ENCODE measurements at regions not wholly inside any gene's neighbourhood (a gene's known extent, or its start where the extent isn't known, plus 50 kb on each side); places are given as distances from the start of the nearest gene placed in this dataset.

DNA sequence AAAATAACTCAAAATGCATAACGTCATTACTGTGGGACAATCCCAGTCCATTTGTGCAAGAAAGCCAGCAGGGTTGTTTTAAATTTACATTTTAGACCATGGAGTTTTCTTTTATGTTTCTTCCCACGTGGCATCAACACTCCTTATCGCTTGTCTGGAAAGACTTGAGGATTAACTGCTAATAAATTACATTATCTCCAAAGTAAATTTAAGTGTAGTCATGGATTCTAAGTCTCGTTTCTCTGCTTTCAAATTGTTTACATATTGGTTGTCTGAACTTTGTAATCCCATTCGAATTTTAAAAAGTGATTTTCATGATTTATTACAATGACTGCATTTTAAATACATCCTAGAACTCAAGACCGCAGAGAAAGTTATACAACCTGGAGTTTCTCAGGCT is 119.3 kb upstream of the ADAMTS5 start:
- no peak overlapping the region for H3K27ac ChIP-seq
- intact Hi-C loops (cut with DNase I) = no loop called here
- 54 to 63% (median 60%) methylated on average over 6 of the region's 6 CpGs for WGBS, 3 donors
- no peaks in the 10 kb centered on the region for H3K4me1 ChIP-seq (ENCODE audit: insufficient read depth)
- no peaks in the 10 kb centered on the region for H3K9me3 ChIP-seq
- TF ChIP-seq EP300 (IDR thresholded peaks at IDR 0.05) = no peak
- TF ChIP-seq POLR2A (IDR thresholded peaks at IDR 0.05) = no peak
- TF ChIP-seq CTCF (IDR thresholded peaks at IDR 0.05) = no peak
- no peaks in the 10 kb centered on the region for H3K36me3 ChIP-seq
- DNase-seq = no peak
- H3K27me3 ChIP-seq = no peaks in the 10 kb centered on the region
- no peak overlapping the region for H3K4me3 ChIP-seq

DNA sequence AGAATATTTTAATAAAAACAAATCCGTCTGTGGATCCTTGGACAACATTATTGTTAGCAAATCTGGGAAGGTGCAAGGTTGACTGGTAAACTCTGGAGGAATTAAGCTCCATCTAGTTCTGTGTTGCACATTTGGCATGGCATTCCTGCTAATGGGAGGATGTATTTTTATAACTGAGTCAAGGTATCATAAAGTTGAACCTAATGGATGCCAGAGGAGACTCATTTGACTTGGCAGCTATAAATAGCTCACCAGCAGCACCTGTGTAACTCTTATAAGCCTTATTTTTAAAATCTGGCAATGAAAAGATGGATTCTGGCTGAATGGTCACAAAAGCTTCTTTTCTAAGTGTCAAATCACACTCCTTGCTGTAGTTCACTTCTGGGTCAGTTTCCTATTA is 118.5 kb upstream of the ADAMTS5 start:
- intact Hi-C loops (cut with DNase I) = no loop called here
- Histone ChIP-seq H3K27ac (no peak overlapping the region), H3K4me3 (no peak overlapping the region), H3K9me3 (no peaks in the 10 kb centered on the region), H3K36me3 (no peaks in the 10 kb centered on the region), H3K27me3 (no peaks in the 10 kb centered on the region), H3K4me1 (ENCODE audit: insufficient read depth) (no peaks in the 10 kb centered on the region)
- no peak for TF ChIP-seq CTCF (IDR thresholded peaks at IDR 0.05)
- no peak for TF ChIP-seq EP300 (IDR thresholded peaks at IDR 0.05)
- TF ChIP-seq POLR2A (IDR thresholded peaks at IDR 0.05) = no peak
- no peak for DNase-seq
- 84 to 92% (median 86%) methylated on average over 1 of the region's 1 CpG for WGBS, 3 donors

- intact Hi-C loops (cut with DNase I) = no loop called here
- TF ChIP-seq EP300 (IDR thresholded peaks at IDR 0.05) (no peak), CTCF (IDR thresholded peaks at IDR 0.05) (no peak), POLR2A (IDR thresholded peaks at IDR 0.05) (no peak)
These were observed 116.3 kb upstream of the ADAMTS5 start for GRCh38 chr21:27083144-27083543.

GRCh38 chr21:27082431-27083010 is 115.6 kb upstream of the ADAMTS5 start:
- intact Hi-C loops (cut with DNase I) = no loop called here
- TF ChIP-seq EP300 (IDR thresholded peaks at IDR 0.05) = no peak
- no peak for TF ChIP-seq POLR2A (IDR thresholded peaks at IDR 0.05)
- no peak for TF ChIP-seq CTCF (IDR thresholded peaks at IDR 0.05)
- Histone ChIP-seq H3K36me3 (no peaks in the 10 kb centered on the region), H3K27me3 (no peaks in the 10 kb centered on the region), H3K9me3 (no peaks in the 10 kb centered on the region), H3K4me1 (ENCODE audit: insufficient read depth) (no peaks in the 10 kb centered on the region), H3K27ac (no peak overlapping the region), H3K4me3 (no peak overlapping the region)
- WGBS, 3 donors = 86 to 92% (median 90%) methylated on average over 4 of the region's 4 CpGs
- DNase-seq = no peak

More at GRCh38 chr21:27083144-27083543, 116.3 kb upstream of the ADAMTS5 start:
- no peak for DNase-seq
- WGBS, 3 donors = 91 to 97% (median 95%) methylated on average over 3 of the region's 3 CpGs
- Histone ChIP-seq H3K36me3 (no peaks in the 10 kb centered on the region), H3K27ac (no peak overlapping the region), H3K9me3 (no peaks in the 10 kb centered on the region), H3K4me1 (ENCODE audit: insufficient read depth) (no peaks in the 10 kb centered on the region), H3K4me3 (no peak overlapping the region), H3K27me3 (no peaks in the 10 kb centered on the region)
